Dedifferentiated amniotic fluid mesenchymal stem cell (primary cell): ENCODE measurements at regions not wholly inside any gene's neighbourhood (a gene's known extent, or its start where the extent isn't known, plus 50 kb on each side); places are given as distances from the start of the nearest gene placed in this dataset.
"Not testable (repeated sequence)": the region's sequence is repeated elsewhere in the genome, so short reads cannot be mapped to it uniquely, and the experiment has no call there.

Source experiments
- DNase-seq: peaks from one replicate; pipeline ENCODE4 v3.0.0-alpha.2; 2016; ENCODE audit errors: extremely low spot score

- no peak for DNase-seq
Measured at GRCh38 chr7:67661-68395, 124.5 kb upstream of the FAM20C start.

GRCh38 chr7:68629-69028 is 123.7 kb upstream of the FAM20C start:
- no peak for DNase-seq

DNA sequence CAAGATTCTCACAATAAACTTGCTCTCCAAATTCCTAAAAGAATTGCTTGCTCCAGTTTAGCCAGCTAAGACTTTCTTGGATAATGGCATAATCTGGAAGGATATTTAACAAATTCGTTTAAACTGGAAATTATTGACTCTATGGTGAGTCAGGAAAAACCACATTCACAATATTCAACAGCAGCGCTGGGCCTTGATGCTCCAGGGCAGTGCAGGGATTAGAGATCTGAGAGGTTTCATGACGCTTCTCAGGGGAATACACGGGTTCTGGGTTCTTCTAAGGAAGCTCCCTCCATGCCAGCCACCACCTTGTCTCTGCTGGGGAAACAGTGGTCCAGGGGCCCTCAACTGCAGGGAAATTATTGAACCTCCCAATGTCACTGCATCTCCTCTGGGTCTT is 123.3 kb upstream of the FAM20C start:
- not testable (repeated sequence) for DNase-seq

DNA sequence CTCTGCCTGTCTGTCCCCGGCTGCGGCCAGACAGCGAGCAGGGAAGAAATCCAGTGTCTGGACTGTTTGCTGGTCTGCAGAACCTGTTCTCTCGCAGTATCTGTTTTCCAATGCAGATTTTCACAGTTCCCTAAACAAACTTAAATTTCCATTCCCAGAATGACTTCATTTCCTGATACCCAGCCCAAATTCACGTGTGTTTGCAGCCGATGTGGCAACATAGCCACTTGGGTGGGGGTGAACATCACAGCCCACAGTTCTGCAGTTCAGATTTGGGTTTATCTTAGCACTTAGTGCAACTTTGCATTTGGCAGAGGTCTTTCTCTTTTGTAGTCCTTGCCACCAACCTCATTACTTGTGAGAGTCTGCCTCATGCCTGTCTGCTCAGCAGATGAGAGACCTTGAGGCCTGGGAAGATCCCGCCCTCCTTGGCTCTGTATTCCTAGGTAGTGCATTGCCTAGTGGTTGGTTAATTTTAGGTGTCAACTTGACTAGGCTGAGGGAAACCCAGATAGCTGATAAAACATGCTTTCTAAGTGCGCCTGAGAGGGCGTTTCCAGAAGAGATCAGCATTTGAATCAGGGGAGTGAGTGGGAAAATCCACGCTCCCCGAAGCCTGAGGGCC is 122.8 kb upstream of the FAM20C start:
- not testable (repeated sequence) for DNase-seq

DNA sequence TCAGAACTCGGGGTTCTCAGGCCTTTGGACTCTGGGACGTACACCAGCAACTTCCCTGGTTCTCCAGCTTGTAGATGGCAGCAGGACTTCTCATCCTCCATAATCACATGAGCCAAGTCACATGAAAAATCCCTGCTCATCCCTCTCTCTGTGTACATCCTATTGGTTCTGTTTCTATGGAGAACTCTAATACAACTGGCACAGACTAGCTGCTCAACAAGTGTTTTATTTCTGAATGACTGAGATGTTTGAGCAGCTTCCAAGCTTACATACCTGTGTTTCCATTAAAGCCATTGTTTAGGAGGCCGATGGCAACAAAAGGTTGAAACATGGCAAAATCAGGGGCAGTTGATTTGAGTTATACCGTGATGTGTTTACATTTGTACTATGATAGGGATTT is 122.2 kb upstream of the FAM20C start:
- not testable (repeated sequence) for DNase-seq

DNA sequence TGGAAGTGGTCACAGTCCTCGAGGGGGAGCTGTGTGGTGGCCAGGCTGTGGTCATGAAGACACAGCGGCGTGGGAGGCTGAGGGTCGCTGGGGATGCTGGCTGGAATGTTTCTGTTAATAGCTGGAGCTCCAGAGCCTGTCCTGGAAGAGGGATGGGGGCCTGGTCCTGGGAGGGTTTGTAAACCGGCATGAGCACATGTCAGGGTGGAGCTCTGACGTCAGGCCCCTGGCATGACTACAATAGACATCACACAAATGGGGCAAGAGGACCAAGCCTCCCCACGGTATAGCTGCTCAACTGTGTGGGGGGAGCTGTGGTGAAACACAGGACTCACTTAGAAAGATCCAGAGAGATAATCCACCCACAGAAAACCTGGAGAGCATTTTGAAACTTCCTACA is 121.4 kb upstream of the FAM20C start:
- DNase-seq = not testable (repeated sequence)

GRCh38 chr7:72266-73057 is 119.9 kb upstream of the FAM20C start:
- DNase-seq = not testable (repeated sequence)

- not testable (repeated sequence) for DNase-seq
Measured at GRCh38 chr7:73058-73331, 119.4 kb upstream of the FAM20C start.

- not testable (repeated sequence) for DNase-seq
Measured at GRCh38 chr7:74008-74540, 118.3 kb upstream of the FAM20C start.

GRCh38 chr7:75511-75910 is 116.9 kb upstream of the FAM20C start:
- not testable (repeated sequence) for DNase-seq

DNA sequence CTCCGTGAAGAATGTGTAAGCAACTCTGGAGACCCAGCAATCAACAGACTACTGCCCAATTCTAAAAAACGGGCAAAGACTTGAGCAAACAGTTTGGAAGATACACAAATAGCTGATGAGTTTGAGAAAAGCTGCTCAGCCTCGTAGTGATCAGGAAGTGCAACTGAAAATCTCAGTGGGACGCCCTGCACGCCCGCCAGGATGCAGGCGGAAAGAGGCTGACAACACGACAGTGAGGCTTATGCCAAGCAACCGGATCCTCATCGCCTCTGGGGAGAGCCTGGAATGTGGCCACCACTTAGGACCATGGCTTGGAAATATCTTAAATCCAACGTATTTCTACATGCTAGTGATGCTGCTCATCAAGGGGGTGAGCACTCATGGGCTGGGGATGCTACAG is 116.2 kb upstream of the FAM20C start:
- not testable (repeated sequence) for DNase-seq

- not testable (repeated sequence) for DNase-seq
Measured at GRCh38 chr7:76829-77395, 115.5 kb upstream of the FAM20C start.

DNA sequence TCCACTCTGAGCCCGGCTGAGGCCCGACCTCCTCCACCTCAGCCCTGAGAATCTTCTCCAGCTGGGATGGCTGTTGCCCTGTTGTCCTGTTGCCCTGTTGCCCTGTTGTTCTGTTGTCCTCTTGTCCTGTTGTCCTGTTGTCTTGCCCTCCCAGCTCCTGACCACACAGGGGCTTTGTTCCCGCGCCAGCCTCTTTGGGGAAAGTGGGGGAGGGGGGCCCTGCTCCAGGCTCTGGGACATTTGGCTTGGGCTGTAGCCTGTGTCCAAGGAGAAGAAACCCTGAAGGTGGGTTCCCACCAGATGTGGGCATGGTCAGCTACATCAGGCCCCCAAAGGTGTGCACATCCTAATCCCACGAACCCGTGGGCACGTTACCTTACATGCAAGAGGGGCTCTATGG is 113.5 kb upstream of the FAM20C start:
- not testable (repeated sequence) for DNase-seq

GRCh38 chr7:79400-80055 is 112.8 kb upstream of the FAM20C start:
- DNase-seq = not testable (repeated sequence)

- no peak for DNase-seq
Measured at GRCh38 chr7:80259-81067, 111.9 kb upstream of the FAM20C start.

GRCh38 chr7:81068-81925 is 111.1 kb upstream of the FAM20C start:
- DNase-seq = no peak

DNA sequence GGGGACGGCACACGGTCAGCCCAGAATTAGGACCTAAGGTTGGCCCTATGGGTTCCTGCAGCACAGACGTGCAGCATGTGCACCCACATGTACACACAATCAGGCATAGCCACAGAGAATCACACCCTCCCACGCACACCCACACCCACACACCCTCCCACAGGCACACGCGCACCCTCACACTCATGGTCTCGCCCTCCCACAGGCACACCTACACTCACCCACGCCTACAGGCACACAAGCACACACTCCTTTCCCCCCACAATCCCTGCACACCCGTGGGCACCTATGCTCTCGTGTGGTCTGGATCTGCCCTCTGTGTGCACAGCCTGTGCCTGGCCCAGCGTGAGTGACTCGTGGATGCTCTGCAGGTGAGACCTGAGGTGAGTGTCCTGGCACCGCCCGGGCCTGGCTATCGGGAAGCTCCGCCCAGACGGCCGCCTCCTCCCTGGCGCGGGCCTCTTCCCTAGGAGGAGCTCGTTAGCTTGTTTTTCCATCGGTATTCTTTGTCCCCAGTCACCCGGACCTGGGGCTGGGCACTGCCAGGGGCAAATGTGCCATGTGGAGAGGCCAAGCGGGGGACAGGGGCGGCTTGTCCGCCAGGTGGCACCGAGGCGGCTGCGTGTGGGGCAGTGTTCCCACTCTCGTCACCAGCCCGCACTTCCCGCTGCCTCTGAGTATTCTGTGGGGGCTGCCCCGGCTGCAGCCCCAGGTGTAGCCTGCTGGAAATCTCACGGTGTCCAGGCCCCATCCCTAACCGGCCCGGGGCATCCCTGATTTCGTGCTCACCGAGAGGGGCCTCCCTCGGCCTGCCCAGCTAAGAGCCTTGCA is 110.2 kb upstream of the FAM20C start:
- no peak for DNase-seq

- no peak for DNase-seq
Measured at GRCh38 chr7:82757-83155, 109.6 kb upstream of the FAM20C start.

GRCh38 chr7:83441-83840 is 108.9 kb upstream of the FAM20C start:
- no peak for DNase-seq
